Stomach (tissue), 4 donors: ENCODE measurements at regions not wholly inside any gene's neighbourhood (a gene's known extent, or its start where the extent isn't known, plus 50 kb on each side); places are given as distances from the start of the nearest gene placed in this dataset.

Experiments
- POLR2A ChIP-seq, 4 donors: fragments of 450-650 bp; IDR thresholded peaks; one replicate each; pipeline ENCODE4 v1.6.1; 2016; ENCODE audit warnings: antibody characterized with exemption in 4 of 4, control low read depth in 2 of 4, mild to moderate bottlenecking in 1 of 4, moderate library complexity in 1 of 4
- TF ChIP-seq, protein P1 (sequence below), 7 experiments: fragments of 450-650 bp in 4 of 7; fragments of 200-600 bp in 3 of 7; sonication (generic) in 3 of 7; IDR thresholded peaks; one replicate each; pipeline ENCODE4 v1.5.1; 2016 to 2019; ENCODE audit warnings: antibody characterized with exemption in 7 of 7, control low read depth in 2 of 7, mild to moderate bottlenecking in 1 of 7

DNA sequence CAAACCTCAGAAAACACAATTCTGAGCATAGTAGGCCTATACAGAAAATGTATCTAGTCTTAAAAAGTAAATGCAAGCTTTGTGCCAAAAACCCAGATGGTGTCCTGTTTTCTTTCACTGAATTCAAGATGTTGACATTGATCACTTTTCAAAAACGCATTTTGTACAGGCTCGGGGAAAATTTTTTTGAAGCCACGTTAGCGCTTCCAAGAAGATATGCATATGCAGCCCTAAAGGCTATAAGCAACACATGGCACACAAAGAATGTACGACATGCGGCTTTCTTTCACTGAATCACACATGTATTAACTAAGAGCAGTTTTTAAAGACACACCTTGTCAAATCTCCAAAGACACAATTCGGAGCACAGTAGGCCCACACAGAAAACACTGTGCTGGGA lies 115.4 kb downstream of the MRPL57 start:
- TF ChIP-seq, protein P1, sequence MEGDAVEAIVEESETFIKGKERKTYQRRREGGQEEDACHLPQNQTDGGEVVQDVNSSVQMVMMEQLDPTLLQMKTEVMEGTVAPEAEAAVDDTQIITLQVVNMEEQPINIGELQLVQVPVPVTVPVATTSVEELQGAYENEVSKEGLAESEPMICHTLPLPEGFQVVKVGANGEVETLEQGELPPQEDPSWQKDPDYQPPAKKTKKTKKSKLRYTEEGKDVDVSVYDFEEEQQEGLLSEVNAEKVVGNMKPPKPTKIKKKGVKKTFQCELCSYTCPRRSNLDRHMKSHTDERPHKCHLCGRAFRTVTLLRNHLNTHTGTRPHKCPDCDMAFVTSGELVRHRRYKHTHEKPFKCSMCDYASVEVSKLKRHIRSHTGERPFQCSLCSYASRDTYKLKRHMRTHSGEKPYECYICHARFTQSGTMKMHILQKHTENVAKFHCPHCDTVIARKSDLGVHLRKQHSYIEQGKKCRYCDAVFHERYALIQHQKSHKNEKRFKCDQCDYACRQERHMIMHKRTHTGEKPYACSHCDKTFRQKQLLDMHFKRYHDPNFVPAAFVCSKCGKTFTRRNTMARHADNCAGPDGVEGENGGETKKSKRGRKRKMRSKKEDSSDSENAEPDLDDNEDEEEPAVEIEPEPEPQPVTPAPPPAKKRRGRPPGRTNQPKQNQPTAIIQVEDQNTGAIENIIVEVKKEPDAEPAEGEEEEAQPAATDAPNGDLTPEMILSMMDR (IDR thresholded peaks at IDR 0.05), result no peak
- TF ChIP-seq POLR2A (IDR thresholded peaks at IDR 0.05), result no peak
